ENCODE measurements at regions not wholly inside any gene's neighbourhood (a gene's known extent, or its start where the extent isn't known, plus 50 kb on each side); places are given as distances from the start of the nearest gene placed in this dataset.

DNA sequence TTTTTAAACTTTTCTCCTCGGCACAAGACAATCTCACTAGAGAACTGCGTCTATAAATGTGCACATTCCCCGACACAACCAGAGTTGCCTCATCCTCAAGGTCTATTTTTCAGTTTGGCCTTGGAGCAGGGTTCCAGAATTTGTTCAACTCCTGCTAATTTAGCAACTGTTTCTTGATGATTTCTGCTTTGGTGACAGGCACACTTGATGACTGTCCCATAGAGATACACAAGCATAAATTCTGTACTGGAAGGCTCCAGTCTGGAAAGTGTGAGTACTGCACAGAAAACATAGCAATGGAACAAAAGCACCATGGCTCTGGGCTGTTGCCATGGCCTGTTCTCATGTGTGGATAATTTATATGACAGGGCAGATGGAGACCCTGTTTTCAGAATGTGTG lies 379.6 kb upstream of the PDZRN3 start:
- Histone ChIP-seq H3F3A (ENCODE audit: insufficient read depth, low read length) (no peaks in the 10 kb centered on the region), H3K9ac (ENCODE audit: low read length) (no peak overlapping the region), H3K9me2 (ENCODE audit: low read depth, low read length) (no peaks in the 10 kb centered on the region), H2AFZ (ENCODE audit: low read length) (no peak overlapping the region), H3K4me3 (ENCODE audit: low read depth, low read length, poor library complexity, severe bottlenecking) (no peak overlapping the region), H3K9me3 (ENCODE audit: low read length) (no peaks in the 10 kb centered on the region), H3K4me1 (ENCODE audit: insufficient read depth, low read length, severe bottlenecking) (no peaks in the 10 kb centered on the region), H3K36me3 (ENCODE audit: insufficient read depth, low read length) (no peaks in the 10 kb centered on the region), H4K20me1 (ENCODE audit: insufficient read depth, low read length) (no peaks in the 10 kb centered on the region), H3K27ac (ENCODE audit: low read depth, low read length, poor library complexity, severe bottlenecking) (no peak overlapping the region), H3K79me2 (ENCODE audit: insufficient read depth, low read length) (no peaks in the 10 kb centered on the region), H3K4me2 (ENCODE audit: low read length) (no peak overlapping the region), H3K27me3 (ENCODE audit: insufficient read depth, low read length) (no peaks in the 10 kb centered on the region)
- TF ChIP-seq EZH2 (IDR thresholded peaks at IDR 0.05; ENCODE audit: borderline replicate concordance, low read length) = no peak
- TF ChIP-seq, protein P1, sequence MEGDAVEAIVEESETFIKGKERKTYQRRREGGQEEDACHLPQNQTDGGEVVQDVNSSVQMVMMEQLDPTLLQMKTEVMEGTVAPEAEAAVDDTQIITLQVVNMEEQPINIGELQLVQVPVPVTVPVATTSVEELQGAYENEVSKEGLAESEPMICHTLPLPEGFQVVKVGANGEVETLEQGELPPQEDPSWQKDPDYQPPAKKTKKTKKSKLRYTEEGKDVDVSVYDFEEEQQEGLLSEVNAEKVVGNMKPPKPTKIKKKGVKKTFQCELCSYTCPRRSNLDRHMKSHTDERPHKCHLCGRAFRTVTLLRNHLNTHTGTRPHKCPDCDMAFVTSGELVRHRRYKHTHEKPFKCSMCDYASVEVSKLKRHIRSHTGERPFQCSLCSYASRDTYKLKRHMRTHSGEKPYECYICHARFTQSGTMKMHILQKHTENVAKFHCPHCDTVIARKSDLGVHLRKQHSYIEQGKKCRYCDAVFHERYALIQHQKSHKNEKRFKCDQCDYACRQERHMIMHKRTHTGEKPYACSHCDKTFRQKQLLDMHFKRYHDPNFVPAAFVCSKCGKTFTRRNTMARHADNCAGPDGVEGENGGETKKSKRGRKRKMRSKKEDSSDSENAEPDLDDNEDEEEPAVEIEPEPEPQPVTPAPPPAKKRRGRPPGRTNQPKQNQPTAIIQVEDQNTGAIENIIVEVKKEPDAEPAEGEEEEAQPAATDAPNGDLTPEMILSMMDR (IDR thresholded peaks at IDR 0.05; ENCODE audit: low read length) = no peak

DNA sequence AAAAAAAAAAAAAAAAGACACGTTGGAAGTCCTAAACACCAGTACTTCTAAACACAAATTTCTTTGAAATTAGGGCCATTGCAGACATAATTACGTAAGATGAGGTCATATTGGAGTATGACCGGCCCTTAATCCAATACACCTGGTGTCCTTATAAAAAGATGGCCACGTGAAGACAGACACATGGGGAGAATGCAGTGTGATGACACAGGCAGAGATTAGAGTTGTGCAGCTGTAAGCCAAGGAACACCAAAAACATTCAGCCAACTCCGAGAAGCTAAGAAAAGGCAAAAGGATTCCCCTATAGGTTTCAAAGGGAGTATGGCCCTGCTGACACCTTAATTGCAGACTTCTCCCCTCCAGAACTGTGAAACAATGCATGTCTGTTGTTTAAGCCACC lies 379.0 kb upstream of the PDZRN3 start:
- Histone ChIP-seq H3K4me1 (ENCODE audit: insufficient read depth, low read length, severe bottlenecking) (no peaks in the 10 kb centered on the region), H3F3A (ENCODE audit: insufficient read depth, low read length) (no peaks in the 10 kb centered on the region), H3K27ac (ENCODE audit: low read depth, low read length, poor library complexity, severe bottlenecking) (no peak overlapping the region), H3K4me2 (ENCODE audit: low read length) (no peak overlapping the region), H3K9me3 (ENCODE audit: low read length) (no peaks in the 10 kb centered on the region), H4K20me1 (ENCODE audit: insufficient read depth, low read length) (no peaks in the 10 kb centered on the region), H3K79me2 (ENCODE audit: insufficient read depth, low read length) (no peaks in the 10 kb centered on the region), H3K9me2 (ENCODE audit: low read depth, low read length) (no peaks in the 10 kb centered on the region), H3K36me3 (ENCODE audit: insufficient read depth, low read length) (no peaks in the 10 kb centered on the region), H3K4me3 (ENCODE audit: low read depth, low read length, poor library complexity, severe bottlenecking) (no peak overlapping the region), H3K27me3 (ENCODE audit: insufficient read depth, low read length) (no peaks in the 10 kb centered on the region), H2AFZ (ENCODE audit: low read length) (no peak overlapping the region), H3K9ac (ENCODE audit: low read length) (no peak overlapping the region)
- TF ChIP-seq, protein P1 (IDR thresholded peaks at IDR 0.05; ENCODE audit: low read length) = no peak
- no peak for TF ChIP-seq EZH2 (IDR thresholded peaks at IDR 0.05; ENCODE audit: borderline replicate concordance, low read length)

DNA sequence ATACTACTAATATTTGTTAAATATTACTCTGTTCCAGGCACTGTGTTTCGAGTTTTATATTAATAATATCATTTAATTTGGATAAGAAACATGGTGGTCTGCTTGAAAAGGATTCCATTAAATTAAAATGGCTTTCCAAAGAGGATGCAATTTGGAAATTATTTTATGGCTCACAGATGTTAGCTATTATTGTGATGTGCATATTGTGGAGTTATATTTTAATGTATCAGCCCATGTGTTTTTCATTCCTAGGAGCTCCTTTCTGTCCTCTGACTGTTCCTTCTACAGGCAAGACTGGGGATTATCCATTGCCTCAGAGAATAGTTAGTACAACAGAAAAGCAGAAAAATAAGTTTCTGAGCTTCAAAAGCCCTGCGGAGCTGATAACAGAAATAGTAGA lies 376.7 kb upstream of the PDZRN3 start:
- Histone ChIP-seq H2AFZ (ENCODE audit: low read length) (no peak overlapping the region), H3K4me1 (ENCODE audit: insufficient read depth, low read length, severe bottlenecking) (no peaks in the 10 kb centered on the region), H3K9me2 (ENCODE audit: low read depth, low read length) (no peaks in the 10 kb centered on the region), H3K27me3 (ENCODE audit: insufficient read depth, low read length) (no peaks in the 10 kb centered on the region), H3K9ac (ENCODE audit: low read length) (no peak overlapping the region), H3K79me2 (ENCODE audit: insufficient read depth, low read length) (no peaks in the 10 kb centered on the region), H3K36me3 (ENCODE audit: insufficient read depth, low read length) (no peaks in the 10 kb centered on the region), H3K9me3 (ENCODE audit: low read length) (no peaks in the 10 kb centered on the region), H3K4me2 (ENCODE audit: low read length) (no peak overlapping the region), H3K4me3 (ENCODE audit: low read depth, low read length, poor library complexity, severe bottlenecking) (no peak overlapping the region), H4K20me1 (ENCODE audit: insufficient read depth, low read length) (no peaks in the 10 kb centered on the region), H3K27ac (ENCODE audit: low read depth, low read length, poor library complexity, severe bottlenecking) (no peak overlapping the region), H3F3A (ENCODE audit: insufficient read depth, low read length) (no peaks in the 10 kb centered on the region)
- TF ChIP-seq, protein P1 (IDR thresholded peaks at IDR 0.05; ENCODE audit: low read length) = no peak
- no peak for TF ChIP-seq EZH2 (IDR thresholded peaks at IDR 0.05; ENCODE audit: borderline replicate concordance, low read length)
